Keratinocyte (primary cell): ENCODE measurements at regions not wholly inside any gene's neighbourhood (a gene's known extent, or its start where the extent isn't known, plus 50 kb on each side); places are given as distances from the start of the nearest gene placed in this dataset.

Experiments used
- DNase-seq: peaks from one replicate; pipeline ENCODE4 v3.0.0-alpha.2; 2011; ENCODE audit warnings: low read depth, missing footprints, low spot score
- FAIRE-seq: peaks from 2 replicates; lab custom pipeline; 2011; peaks lifted over from hg19 to GRCh38; lab: Jason Lieb, UNC
- H2AFZ ChIP-seq: 2 replicates; pipeline ENCODE4 v1.6.0; 2012; ENCODE audit warnings: low read length, control low read depth, inconsistent platforms; ENCODE audit not compliant: control insufficient read depth
- H3K27ac ChIP-seq: 2 replicates; pipeline ENCODE4 v1.5.1; 2011; ENCODE audit warnings: low read length; ENCODE audit not compliant: control insufficient read depth, insufficient read depth
- H3K27me3 ChIP-seq: 3 replicates; pipeline ENCODE4 v1.6.0; 2011; ENCODE audit warnings: low read length; ENCODE audit not compliant: control insufficient read depth, insufficient read depth; ENCODE audit errors: extremely low read depth
- H3K36me3 ChIP-seq, 2 experiments: 2 replicates in 1 of 2; 3 replicates in 1 of 2; pipeline ENCODE4 v1.5.1; 2011; ENCODE audit warnings: low read length in 2 of 2, mild to moderate bottlenecking in 1 of 2; ENCODE audit not compliant: control insufficient read depth in 2 of 2, insufficient read depth in 2 of 2; ENCODE audit errors: extremely low read depth in 1 of 2
- H3K4me1 ChIP-seq: 3 replicates; pipeline ENCODE4 v1.5.1; 2011; ENCODE audit warnings: low read length; ENCODE audit not compliant: control insufficient read depth, insufficient read depth; ENCODE audit errors: extremely low read depth
- H3K4me2 ChIP-seq: 3 replicates; pipeline ENCODE4 v1.6.0; 2011; ENCODE audit warnings: low read depth, low read length; ENCODE audit not compliant: control insufficient read depth, insufficient read depth; ENCODE audit errors: extremely low read depth
- H3K4me3 ChIP-seq, 3 experiments: fragments of 200-600 bp in 1 of 3; sonication (generic) in 1 of 3; 2 replicates in 2 of 3; 3 replicates in 1 of 3; pipeline ENCODE4 v1.5.1; 2011 to 2016; ENCODE audit warnings: low read length in 3 of 3, mild to moderate bottlenecking in 3 of 3, control low read depth in 2 of 3, inconsistent platforms in 1 of 3, low read depth in 1 of 3, mixed read lengths in 1 of 3, mixed run types in 1 of 3, moderate library complexity in 1 of 3; ENCODE audit not compliant: control insufficient read depth in 2 of 3, insufficient read depth in 2 of 3; ENCODE audit errors: extremely low read depth in 1 of 3
- H3K79me2 ChIP-seq: 2 replicates; pipeline ENCODE4 v1.6.0; 2012; ENCODE audit warnings: low read length; ENCODE audit not compliant: control insufficient read depth, insufficient read depth
- H3K9ac ChIP-seq: 3 replicates; pipeline ENCODE4 v1.6.0; 2011; ENCODE audit warnings: low read length; ENCODE audit not compliant: control insufficient read depth, insufficient read depth; ENCODE audit errors: extremely low read depth
- H3K9me1 ChIP-seq: 3 replicates; pipeline ENCODE4 v1.6.0; 2011; ENCODE audit warnings: low read length; ENCODE audit not compliant: control insufficient read depth, insufficient read depth; ENCODE audit errors: extremely low read depth
- H3K9me3 ChIP-seq: 2 replicates; pipeline ENCODE4 v1.5.1; 2012; ENCODE audit warnings: low read depth, low read length; ENCODE audit not compliant: control insufficient read depth
- H4K20me1 ChIP-seq: 3 replicates; pipeline ENCODE4 v1.6.0; 2011; ENCODE audit warnings: low read length; ENCODE audit not compliant: control insufficient read depth, insufficient read depth; ENCODE audit errors: extremely low read depth
- CTCF ChIP-seq, 3 experiments: IDR thresholded peaks in 1 of 3; conservative IDR thresholded peaks in 1 of 3; optimal IDR thresholded peaks in 1 of 3; 2 replicates in 2 of 3; 3 replicates in 1 of 3; pipeline versions ENCODE3 to v1.5.1; 2011; ENCODE audit warnings: low read length in 3 of 3, mild to moderate bottlenecking in 3 of 3, moderate library complexity in 2 of 3, control low read depth in 1 of 3, inconsistent platforms in 1 of 3; ENCODE audit not compliant: insufficient read depth in 2 of 3; ENCODE audit errors: extremely low read depth in 1 of 3
- EZH2 ChIP-seq: IDR thresholded peaks from one replicate; pipeline ENCODE4 v1.6.1; 2012; ENCODE audit warnings: inconsistent platforms, mild to moderate bottlenecking, low read length, moderate library complexity
- dilution Hi-C: fragments of 300-500 bp; cut with MboI; formaldehyde crosslinking; loops from one replicate; pipeline ENCODE4 v1.7.0; 2020; ENCODE audit warnings: low sequenced_read_pairs; ENCODE audit not compliant: extremely low pct_ligation_motif_present

GRCh38 chr2:144583741-144584453 lies 64.0 kb upstream of the ZEB2 start:
- Histone ChIP-seq H3K4me2 (no peak overlapping the region), H3K79me2 (no peaks in the 10 kb centered on the region), H3K27me3 (no peaks in the 10 kb centered on the region), H3K9me3 (no peaks in the 10 kb centered on the region), H3K36me3 (no peaks in the 10 kb centered on the region), H2AFZ (no peak overlapping the region), H4K20me1 (no peaks in the 10 kb centered on the region), H3K4me3 (no peak overlapping the region), H3K27ac (no peak overlapping the region), H3K9me1 (no peaks in the 10 kb centered on the region), H3K4me1 (peaks cover 4% of the 10 kb centered on the region), H3K9ac (no peak overlapping the region)
- peak; percentile 83 for FAIRE-seq
- DNase-seq: peak; percentile 1
- dilution Hi-C loops: no loop called here
- no peak for TF ChIP-seq CTCF (optimal IDR thresholded peaks at IDR 0.05 in 1 of 3, IDR thresholded peaks at IDR 0.05 in 1 of 3, conservative IDR thresholded peaks at IDR 0.05 in 1 of 3; ENCODE audit: extremely low read depth in 1 of 3, insufficient read depth in 2 of 3, low read length in 3 of 3)
- TF ChIP-seq EZH2: no peak

GRCh38 chr2:144583381-144583729 lies 63.4 kb upstream of the ZEB2 start:
- TF ChIP-seq CTCF (optimal IDR thresholded peaks at IDR 0.05 in 1 of 3, IDR thresholded peaks at IDR 0.05 in 1 of 3, conservative IDR thresholded peaks at IDR 0.05 in 1 of 3; ENCODE audit: extremely low read depth in 1 of 3, insufficient read depth in 2 of 3, low read length in 3 of 3) (no peak), EZH2 (no peak)
- Histone ChIP-seq H3K4me3 (no peak overlapping the region), H3K27me3 (no peaks in the 10 kb centered on the region), H3K36me3 (no peaks in the 10 kb centered on the region), H4K20me1 (no peaks in the 10 kb centered on the region), H3K27ac (no peak overlapping the region), H2AFZ (no peak overlapping the region), H3K9ac (no peak overlapping the region), H3K9me3 (no peaks in the 10 kb centered on the region), H3K79me2 (no peaks in the 10 kb centered on the region), H3K4me1 (peaks cover 4% of the 10 kb centered on the region), H3K9me1 (no peaks in the 10 kb centered on the region), H3K4me2 (no peak overlapping the region)
- dilution Hi-C loops: no loop called here
- no peak for DNase-seq
- FAIRE-seq: no peak
